ENCODE measurements at regions not wholly inside any gene's neighbourhood (a gene's known extent, or its start where the extent isn't known, plus 50 kb on each side); places are given as distances from the start of the nearest gene placed in this dataset.

DNA sequence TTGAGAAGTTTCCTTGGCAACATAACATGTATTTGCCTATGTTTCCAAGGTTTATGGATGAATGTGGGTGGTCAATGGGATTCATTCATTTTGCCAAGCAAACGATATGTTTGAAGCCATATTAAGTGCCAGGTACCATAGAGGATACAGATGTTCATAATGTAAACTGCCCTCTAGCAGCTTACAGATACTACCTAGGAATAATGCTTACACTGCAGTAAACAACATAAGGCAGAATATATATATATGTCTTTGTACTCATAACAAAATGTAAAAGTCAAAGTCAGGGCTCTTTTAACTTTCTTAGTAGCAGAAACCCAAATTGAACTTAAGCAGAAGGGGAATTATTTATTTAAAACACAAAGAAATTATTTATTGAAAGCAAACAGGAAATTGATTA lies 171.6 kb upstream of the TNP1 start:
- no peak for DNase-seq (ENCODE audit: low read depth)
- TF ChIP-seq, protein P1, sequence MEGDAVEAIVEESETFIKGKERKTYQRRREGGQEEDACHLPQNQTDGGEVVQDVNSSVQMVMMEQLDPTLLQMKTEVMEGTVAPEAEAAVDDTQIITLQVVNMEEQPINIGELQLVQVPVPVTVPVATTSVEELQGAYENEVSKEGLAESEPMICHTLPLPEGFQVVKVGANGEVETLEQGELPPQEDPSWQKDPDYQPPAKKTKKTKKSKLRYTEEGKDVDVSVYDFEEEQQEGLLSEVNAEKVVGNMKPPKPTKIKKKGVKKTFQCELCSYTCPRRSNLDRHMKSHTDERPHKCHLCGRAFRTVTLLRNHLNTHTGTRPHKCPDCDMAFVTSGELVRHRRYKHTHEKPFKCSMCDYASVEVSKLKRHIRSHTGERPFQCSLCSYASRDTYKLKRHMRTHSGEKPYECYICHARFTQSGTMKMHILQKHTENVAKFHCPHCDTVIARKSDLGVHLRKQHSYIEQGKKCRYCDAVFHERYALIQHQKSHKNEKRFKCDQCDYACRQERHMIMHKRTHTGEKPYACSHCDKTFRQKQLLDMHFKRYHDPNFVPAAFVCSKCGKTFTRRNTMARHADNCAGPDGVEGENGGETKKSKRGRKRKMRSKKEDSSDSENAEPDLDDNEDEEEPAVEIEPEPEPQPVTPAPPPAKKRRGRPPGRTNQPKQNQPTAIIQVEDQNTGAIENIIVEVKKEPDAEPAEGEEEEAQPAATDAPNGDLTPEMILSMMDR (conservative IDR thresholded peaks at IDR 0.05; ENCODE audit: control insufficient read depth, insufficient read depth, low read depth, low read length), result no peak
- no peak overlapping the region for H3K4me3 ChIP-seq (ENCODE audit: control insufficient read depth, low read depth, low read length)

DNA sequence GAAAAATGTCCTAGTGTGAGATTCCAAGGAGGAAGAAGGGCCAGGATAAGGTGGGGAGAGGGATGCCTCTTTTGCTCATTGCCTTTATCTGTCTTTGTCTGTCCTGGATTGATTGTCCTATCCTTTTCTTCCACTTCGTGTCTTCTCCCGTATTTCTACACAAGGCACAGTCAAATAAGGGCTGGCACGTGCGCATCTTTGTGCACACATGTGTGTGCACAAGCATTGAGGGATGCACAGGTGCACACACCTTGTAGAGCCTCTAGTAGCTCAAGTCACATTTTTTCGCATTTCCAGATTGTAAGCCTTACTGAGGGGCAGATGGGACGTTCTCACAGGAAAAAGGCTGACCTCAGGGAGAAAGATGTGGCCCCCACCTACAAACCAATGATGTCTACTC lies 170.2 kb upstream of the TNP1 start:
- no peak for DNase-seq (ENCODE audit: low read depth)
- TF ChIP-seq, protein P1 (conservative IDR thresholded peaks at IDR 0.05; ENCODE audit: control insufficient read depth, insufficient read depth, low read depth, low read length), result no peak
- no peak overlapping the region for H3K4me3 ChIP-seq (ENCODE audit: control insufficient read depth, low read depth, low read length)

DNA sequence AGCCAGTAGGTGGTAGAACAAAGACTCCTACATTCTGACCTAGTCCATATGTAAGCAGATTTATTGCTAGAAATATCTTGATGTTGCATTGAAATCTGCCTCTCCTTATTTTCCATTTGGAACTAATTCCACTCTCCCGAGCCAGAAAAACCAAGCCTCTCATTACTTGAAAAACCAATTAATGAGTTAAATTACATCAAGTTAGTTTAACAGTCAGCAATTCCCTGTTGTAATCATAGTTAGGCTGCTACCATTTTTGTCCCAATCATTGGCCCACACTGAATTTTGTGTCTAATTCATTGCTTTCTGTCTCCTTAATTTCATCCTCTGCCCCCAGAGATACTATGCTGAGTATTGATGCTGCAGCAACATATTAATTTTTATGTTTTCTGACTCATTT lies 168.3 kb upstream of the TNP1 start:
- DNase-seq (ENCODE audit: low read depth), result no peak
- H3K4me3 ChIP-seq (ENCODE audit: control insufficient read depth, low read depth, low read length), result no peak overlapping the region
- TF ChIP-seq, protein P1 (conservative IDR thresholded peaks at IDR 0.05; ENCODE audit: control insufficient read depth, insufficient read depth, low read depth, low read length), result no peak

DNA sequence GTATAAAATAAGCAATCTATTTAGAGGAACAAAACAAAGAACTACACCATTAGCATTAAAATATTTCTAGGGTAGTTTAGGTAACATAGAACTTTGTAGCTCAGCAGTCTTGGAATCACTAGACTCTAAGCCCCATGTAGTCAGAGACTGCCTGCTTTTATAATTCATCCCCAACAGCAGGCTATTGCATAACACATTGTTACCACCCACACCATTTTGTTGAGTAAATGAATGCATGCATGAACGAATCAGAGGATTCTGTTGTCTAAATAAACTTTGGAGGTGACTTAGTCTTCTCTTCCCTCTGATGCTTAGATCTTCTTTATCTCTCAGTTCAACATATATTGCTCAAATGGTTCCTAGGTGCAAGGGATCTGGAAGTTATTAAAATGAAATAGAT lies 167.6 kb upstream of the TNP1 start:
- no peak overlapping the region for H3K4me3 ChIP-seq (ENCODE audit: control insufficient read depth, low read depth, low read length)
- no peak for DNase-seq (ENCODE audit: low read depth)
- TF ChIP-seq, protein P1 (conservative IDR thresholded peaks at IDR 0.05; ENCODE audit: control insufficient read depth, insufficient read depth, low read depth, low read length), result no peak

DNA sequence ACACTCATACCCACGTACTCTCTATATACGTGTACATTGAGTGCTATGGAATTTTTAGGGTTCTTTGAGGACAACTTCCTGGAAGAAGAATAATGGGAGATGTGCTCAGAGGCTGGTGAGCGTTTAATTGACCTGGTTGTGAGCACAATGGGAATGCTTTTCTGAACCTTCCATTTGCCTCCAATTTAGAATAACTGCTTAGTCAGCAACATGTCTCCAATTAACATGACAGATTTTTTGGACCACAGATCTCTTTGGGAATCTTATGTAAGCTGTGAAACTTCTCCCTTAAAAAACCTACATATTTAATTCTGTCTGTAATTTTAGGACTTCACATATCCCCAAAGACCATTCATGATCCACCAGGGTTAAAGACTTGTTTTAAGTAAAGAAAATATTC lies 166.7 kb upstream of the TNP1 start:
- no peak overlapping the region for H3K4me3 ChIP-seq (ENCODE audit: control insufficient read depth, low read depth, low read length)
- no peak for DNase-seq (ENCODE audit: low read depth)
- TF ChIP-seq, protein P1 (conservative IDR thresholded peaks at IDR 0.05; ENCODE audit: control insufficient read depth, insufficient read depth, low read depth, low read length), result no peak

DNA sequence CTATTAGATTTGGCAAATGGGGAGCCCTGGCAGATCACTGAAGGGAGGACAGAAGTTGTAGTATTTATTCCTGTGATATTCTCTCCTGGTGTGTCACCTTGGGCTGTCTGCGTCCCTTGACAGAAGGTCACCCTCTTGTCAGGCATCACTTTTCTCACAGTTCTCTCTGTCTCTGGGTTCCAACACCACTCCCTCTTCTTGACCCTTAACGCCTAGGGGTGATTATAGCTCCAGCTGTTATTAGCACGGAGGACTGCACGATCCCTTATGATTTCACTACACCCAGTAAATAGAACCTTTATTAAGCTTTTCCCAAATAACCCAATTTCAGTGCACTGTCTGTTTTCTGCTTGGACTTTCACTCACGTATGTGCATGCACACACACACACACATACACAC lies 166.3 kb upstream of the TNP1 start:
- TF ChIP-seq, protein P1 (conservative IDR thresholded peaks at IDR 0.05; ENCODE audit: control insufficient read depth, insufficient read depth, low read depth, low read length), result no peak

DNA sequence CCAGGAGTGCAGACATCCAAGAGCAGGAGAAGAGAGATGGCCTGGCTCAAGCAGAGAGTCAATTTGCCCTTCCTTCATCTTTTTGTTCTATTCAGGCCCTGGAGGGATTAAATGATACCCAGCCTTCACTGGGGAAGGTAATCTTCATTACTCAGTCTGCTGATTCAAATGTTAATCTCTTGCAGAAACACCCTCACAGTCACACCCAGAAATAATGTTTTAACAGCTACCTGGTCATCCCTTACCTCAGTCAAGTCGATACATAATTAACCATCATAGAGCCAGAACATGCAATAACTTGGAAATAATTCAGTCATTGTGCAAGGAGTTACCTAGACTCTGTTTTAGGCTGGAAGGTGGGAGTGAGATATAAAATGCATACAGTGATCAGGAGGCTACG lies 163.7 kb upstream of the TNP1 start:
- TF ChIP-seq, protein P1 (conservative IDR thresholded peaks at IDR 0.05; ENCODE audit: control insufficient read depth, insufficient read depth, low read depth, low read length), result no peak
- H3K4me3 ChIP-seq (ENCODE audit: control insufficient read depth, low read depth, low read length), result no peak overlapping the region
- no peak for DNase-seq (ENCODE audit: low read depth)

More for the DNA sequence above, 166.3 kb upstream of the TNP1 start:
- no peak overlapping the region for H3K4me3 ChIP-seq (ENCODE audit: control insufficient read depth, low read depth, low read length)
- no peak for DNase-seq (ENCODE audit: low read depth)
